IPS-20b (cell line): ENCODE measurements at regions not wholly inside any gene's neighbourhood (a gene's known extent, or its start where the extent isn't known, plus 50 kb on each side); places are given as distances from the start of the nearest gene placed in this dataset.
"Not testable (repeated sequence)": the region's sequence is repeated elsewhere in the genome, so short reads cannot be mapped to it uniquely, and the experiment has no call there.

Experiments
- H3K27ac ChIP-seq: one replicate; pipeline ENCODE4 v1.5.1; 2013; ENCODE audit warnings: low read length
- H3K27me3 ChIP-seq: 2 replicates; pipeline ENCODE4 v1.6.1; 2013; ENCODE audit warnings: mild to moderate bottlenecking, low read length, inconsistent platforms; ENCODE audit not compliant: insufficient read depth
- H3K36me3 ChIP-seq: 2 replicates; pipeline ENCODE4 v1.6.1; 2013; ENCODE audit warnings: low read depth, mild to moderate bottlenecking, inconsistent platforms, low read length, moderate library complexity; ENCODE audit not compliant: insufficient read depth
- H3K4me1 ChIP-seq: 2 replicates; pipeline ENCODE4 v1.6.1; 2013; ENCODE audit warnings: mild to moderate bottlenecking, control low read depth, inconsistent platforms, low read length, moderate library complexity; ENCODE audit not compliant: insufficient read depth
- H3K4me3 ChIP-seq: 2 replicates; pipeline ENCODE4 v1.5.1; 2013; ENCODE audit warnings: mild to moderate bottlenecking, low read length, inconsistent platforms
- H3K9ac ChIP-seq: 2 replicates; pipeline ENCODE4 v1.6.1; 2013; ENCODE audit warnings: low read depth, mild to moderate bottlenecking, inconsistent platforms, low read length, moderate library complexity
- H3K9me3 ChIP-seq: 2 replicates; pipeline ENCODE4 v1.6.1; 2013; ENCODE audit warnings: mild to moderate bottlenecking, low read depth, low read length, inconsistent platforms; ENCODE audit not compliant: insufficient read depth

DNA sequence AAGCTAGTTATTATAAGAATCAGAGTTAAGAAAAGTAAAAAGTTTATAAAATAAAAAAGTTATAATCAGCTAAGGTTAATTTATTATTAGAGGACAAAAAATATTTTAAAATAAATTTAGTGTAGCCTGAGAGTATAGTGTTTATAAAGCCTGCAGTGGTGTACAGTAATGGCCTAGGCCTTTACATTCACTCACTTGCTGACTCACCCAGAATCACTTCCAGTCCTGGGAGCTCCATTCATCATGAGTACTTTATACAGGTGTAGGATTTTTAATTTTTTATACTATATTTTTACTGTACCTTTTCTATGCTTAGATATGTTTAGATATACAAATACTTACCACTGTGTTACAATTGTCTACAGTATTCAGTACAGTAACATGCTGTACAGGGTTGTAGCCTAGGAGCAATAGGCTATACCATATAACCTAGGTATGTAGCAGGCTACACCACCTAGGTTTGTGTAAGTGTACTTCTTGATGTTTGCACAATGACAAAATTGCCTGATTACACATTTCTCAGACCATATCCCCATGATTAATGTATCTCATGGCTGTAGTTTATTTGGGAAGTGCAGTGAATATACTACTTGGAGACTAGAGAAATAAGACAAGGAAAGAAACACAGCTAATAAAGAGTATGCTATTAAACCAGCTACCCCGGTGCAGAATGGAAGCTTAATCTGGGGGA lies 101.9 kb upstream of the GALNT15 start:
- Histone ChIP-seq H3K4me3 (no peak overlapping the region), H3K9me3 (peaks cover 7% of the 10 kb centered on the region; the same call in 1 of the 2 replicates), H3K9ac (no peak overlapping the region), H3K27ac (no peak overlapping the region), H3K27me3 (no peaks in the 10 kb centered on the region), H3K36me3 (no peaks in the 10 kb centered on the region), H3K4me1 (peaks cover 8% of the 10 kb centered on the region; the same call in 1 of the 2 replicates)

DNA sequence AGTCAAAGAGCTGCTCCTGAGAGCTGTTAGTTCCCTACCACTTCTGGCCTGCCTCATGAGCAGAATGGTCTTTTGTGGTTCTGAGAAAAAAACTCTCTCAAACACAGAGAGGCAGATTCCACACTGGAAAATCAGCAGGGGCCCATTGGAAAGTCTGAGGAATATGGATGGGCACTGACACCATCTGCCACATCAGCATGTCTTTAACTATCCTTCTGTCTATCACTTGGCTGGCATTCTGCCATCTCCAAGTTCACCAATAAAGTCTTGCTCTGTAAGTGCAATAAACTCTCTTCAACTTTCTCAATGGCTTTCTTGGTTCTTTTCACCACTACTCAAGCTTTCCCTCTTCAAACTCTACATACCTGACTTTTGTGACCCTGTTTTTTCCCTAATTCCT lies 101.3 kb upstream of the GALNT15 start:
- H3K27ac ChIP-seq = no peak overlapping the region
- no peak overlapping the region for H3K9ac ChIP-seq
- no peaks in the 10 kb centered on the region for H3K27me3 ChIP-seq
- peaks cover 13% of the 10 kb centered on the region; the same call in 1 of the 2 replicates for H3K9me3 ChIP-seq
- no peaks in the 10 kb centered on the region for H3K36me3 ChIP-seq
- no peak overlapping the region for H3K4me3 ChIP-seq
- H3K4me1 ChIP-seq = peaks cover 8% of the 10 kb centered on the region; the same call in 1 of the 2 replicates

DNA sequence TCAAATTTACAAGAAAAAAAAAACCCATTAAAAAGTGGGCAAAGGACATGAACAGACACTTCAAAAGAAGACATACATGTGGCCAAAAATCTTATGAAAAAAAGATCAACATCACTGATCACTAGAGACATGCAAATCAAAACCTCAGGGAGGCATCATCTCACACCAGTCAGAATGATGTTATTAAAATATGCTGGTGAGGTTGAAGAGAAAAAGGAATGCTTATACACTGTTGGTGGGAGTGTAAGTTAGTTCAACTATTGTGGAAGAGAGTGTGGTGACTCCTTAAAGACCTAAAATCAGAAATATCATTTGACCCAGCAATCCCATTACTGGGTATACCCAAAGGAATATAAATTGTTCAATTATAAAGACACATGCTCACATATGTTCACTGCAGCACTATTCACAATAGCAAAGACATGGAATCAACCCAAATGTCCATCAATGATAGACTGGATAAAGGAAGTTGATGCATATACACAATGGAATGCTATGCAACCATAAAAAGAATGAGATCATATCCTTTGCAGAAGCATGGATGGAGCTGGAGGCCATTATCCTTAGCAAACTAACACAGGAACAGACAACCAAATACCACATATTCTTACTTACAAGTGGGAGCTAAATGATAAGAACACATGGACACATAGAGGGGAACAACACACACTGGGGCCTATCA lies 100.3 kb upstream of the GALNT15 start:
- H3K27me3 ChIP-seq, H3K27ac ChIP-seq, H3K9ac ChIP-seq, H3K4me3 ChIP-seq, H3K4me1 ChIP-seq, H3K36me3 ChIP-seq: not testable (repeated sequence)
- peaks cover 19% of the 10 kb centered on the region; the same call in 1 of the 2 replicates for H3K9me3 ChIP-seq

DNA sequence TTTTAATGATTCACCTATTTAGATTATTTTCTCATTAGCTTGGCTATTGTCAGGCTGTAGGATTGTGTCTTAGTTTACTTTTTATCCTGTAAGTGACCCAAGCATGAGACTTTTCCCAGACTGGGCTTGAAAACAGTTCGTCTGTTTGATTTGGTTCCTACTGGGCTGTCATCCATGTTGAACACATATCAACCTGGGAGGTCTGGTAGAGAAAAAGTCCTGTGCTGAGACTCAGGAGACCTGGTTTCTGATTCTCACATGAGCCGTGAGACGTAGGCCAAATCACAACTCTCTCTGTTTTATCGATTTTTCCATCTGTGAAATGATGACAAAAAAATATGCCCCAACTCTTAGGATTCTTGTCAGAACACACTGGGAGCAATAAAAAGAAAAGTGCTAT lies 98.8 kb upstream of the GALNT15 start:
- no peaks in the 10 kb centered on the region for H3K27me3 ChIP-seq
- H3K4me1 ChIP-seq = no peaks in the 10 kb centered on the region
- H3K27ac ChIP-seq = no peak overlapping the region
- H3K9me3 ChIP-seq = peaks cover 33% of the 10 kb centered on the region; the same call in 1 of the 2 replicates
- H3K9ac ChIP-seq = no peak overlapping the region
- no peaks in the 10 kb centered on the region for H3K36me3 ChIP-seq
- H3K4me3 ChIP-seq = no peak overlapping the region

DNA sequence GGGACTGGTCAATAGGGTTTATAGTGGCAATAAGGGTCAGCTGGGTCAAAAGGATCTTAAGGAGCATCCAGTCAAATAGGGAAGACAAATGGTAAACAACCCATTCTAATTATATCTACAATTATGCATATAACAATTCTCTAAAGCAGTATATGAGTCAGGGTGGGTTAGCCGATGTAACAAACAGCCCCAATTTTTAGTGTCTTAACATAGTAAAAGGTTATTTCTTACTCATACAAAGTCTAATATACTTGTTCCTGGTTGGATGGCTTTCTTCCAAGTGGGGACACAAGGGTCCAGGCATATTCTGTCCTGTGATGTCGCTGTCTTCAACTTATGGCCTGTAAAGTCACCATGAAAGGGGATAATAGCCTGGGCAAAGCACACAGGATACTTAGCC lies 97.9 kb upstream of the GALNT15 start:
- H3K36me3 ChIP-seq = no peaks in the 10 kb centered on the region
- no peaks in the 10 kb centered on the region for H3K27me3 ChIP-seq
- no peak overlapping the region for H3K27ac ChIP-seq
- H3K4me3 ChIP-seq = no peak overlapping the region
- no peak overlapping the region for H3K9ac ChIP-seq
- peaks cover 43% of the 10 kb centered on the region for H3K9me3 ChIP-seq
- no peaks in the 10 kb centered on the region for H3K4me1 ChIP-seq

DNA sequence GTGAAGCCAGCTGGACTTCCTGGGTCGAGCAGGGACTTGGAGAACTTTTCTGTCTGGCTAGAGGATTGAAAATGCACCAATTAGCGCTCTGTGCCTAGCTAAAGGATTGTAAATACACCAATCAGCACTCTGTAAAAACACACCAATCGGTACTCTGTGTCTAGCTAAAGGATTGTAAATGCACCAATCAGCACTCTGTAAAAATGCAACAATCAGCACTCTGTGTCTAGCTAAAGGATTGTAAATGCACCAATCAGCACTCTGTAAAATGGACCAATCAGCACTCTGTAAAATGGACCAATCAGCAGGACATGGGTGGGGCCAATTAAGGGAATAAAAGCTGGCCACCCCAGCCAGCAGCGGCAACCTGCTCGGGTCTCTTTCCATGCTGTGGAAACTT lies 97.3 kb upstream of the GALNT15 start:
- not testable (repeated sequence) for H3K4me3 ChIP-seq, H3K36me3 ChIP-seq, H3K27me3 ChIP-seq, H3K4me1 ChIP-seq, H3K9ac ChIP-seq, H3K27ac ChIP-seq
- peaks cover 48% of the 10 kb centered on the region for H3K9me3 ChIP-seq

DNA sequence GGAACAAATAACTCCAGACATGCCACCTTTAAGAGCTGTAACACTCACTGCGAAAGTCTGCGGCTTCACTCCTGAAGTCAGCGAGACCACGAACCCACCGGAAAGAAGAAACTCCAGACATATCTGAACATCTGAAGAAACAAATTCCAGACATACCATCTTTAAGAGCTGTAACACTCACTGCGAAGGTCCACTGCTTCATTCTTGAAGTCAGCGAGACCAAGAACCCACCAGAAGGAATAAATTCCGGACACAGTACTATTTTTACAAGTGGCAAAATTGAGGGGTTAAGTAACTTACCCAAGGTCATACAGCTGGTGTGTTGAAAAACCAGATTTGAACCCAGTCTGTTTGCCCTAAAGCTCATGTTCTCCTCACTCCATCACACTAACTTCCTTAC lies 96.8 kb upstream of the GALNT15 start:
- not testable (repeated sequence) for H3K27ac ChIP-seq, H3K27me3 ChIP-seq, H3K36me3 ChIP-seq, H3K4me1 ChIP-seq, H3K4me3 ChIP-seq, H3K9ac ChIP-seq
- peaks cover 54% of the 10 kb centered on the region for H3K9me3 ChIP-seq

DNA sequence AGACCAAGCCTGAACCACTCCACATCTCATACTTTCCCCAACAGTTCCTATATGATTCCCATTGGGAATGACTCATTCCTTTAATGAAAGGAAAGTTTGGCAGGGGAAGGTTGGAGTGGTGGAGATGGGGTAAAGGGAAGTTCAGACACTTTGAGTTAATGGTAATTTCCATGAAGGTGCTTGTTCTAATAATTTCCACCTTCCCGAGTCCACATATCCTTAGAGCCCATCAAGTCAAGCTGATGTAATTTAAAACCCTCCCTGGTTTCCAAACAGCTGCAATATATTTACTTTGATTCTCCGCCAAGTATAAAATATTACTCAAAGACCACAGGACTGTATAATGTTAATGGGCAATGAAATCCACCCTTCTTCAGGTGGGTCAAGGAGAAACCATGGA lies 95.0 kb upstream of the GALNT15 start:
- H3K4me3 ChIP-seq = no peak overlapping the region
- peaks cover 60% of the 10 kb centered on the region for H3K9me3 ChIP-seq
- H3K27ac ChIP-seq = no peak overlapping the region
- H3K36me3 ChIP-seq = no peaks in the 10 kb centered on the region
- no peak overlapping the region for H3K9ac ChIP-seq
- no peaks in the 10 kb centered on the region for H3K27me3 ChIP-seq
- H3K4me1 ChIP-seq = no peaks in the 10 kb centered on the region

DNA sequence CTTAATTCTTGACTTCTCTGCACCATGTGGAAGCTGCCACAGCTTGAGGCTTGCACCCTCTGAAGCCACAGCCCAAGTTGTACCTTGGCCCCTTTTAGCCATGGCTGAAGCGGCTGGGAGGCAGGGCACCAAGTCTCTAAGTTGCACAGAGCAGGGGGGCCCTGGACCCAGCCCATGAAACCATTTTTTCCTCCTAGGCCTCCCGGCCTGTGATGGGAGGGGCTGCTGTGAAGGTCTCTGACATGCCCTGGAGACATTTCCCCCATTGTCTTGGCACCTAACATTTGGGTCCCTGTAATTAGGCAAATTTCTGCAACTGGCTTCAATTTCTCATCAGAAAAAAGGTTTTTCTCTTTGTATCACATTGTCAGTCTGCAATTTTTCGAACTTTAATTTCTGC lies 92.8 kb upstream of the GALNT15 start:
- H3K36me3 ChIP-seq = no peaks in the 10 kb centered on the region
- H3K27me3 ChIP-seq = no peaks in the 10 kb centered on the region
- H3K9me3 ChIP-seq = peaks cover 57% of the 10 kb centered on the region
- no peak overlapping the region for H3K4me3 ChIP-seq
- no peak overlapping the region for H3K27ac ChIP-seq
- H3K4me1 ChIP-seq = no peaks in the 10 kb centered on the region
- H3K9ac ChIP-seq = no peak overlapping the region

DNA sequence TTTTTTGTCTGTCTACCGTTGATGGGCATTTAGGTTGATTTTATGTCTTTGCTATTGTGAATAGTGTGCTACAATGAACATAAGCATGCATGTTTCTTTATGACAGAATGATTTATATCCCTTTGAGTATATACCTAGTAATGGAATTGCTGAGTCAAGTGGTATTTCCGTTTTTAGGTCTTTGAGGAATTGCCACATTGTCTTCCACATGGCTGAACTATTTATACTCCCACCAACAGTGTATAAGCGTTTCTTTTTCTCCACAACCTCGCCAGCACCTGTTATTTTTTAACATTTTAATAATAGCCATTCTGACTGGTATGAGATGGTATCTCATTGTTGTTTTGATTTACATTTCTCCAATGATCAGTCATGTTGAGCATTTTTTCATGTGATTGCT lies 89.6 kb upstream of the GALNT15 start:
- H3K27me3 ChIP-seq = no peaks in the 10 kb centered on the region
- no peak overlapping the region for H3K27ac ChIP-seq
- no peak overlapping the region for H3K4me3 ChIP-seq
- no peak overlapping the region for H3K9ac ChIP-seq
- no peaks in the 10 kb centered on the region for H3K36me3 ChIP-seq
- no peaks in the 10 kb centered on the region for H3K4me1 ChIP-seq
- peaks cover 34% of the 10 kb centered on the region for H3K9me3 ChIP-seq

DNA sequence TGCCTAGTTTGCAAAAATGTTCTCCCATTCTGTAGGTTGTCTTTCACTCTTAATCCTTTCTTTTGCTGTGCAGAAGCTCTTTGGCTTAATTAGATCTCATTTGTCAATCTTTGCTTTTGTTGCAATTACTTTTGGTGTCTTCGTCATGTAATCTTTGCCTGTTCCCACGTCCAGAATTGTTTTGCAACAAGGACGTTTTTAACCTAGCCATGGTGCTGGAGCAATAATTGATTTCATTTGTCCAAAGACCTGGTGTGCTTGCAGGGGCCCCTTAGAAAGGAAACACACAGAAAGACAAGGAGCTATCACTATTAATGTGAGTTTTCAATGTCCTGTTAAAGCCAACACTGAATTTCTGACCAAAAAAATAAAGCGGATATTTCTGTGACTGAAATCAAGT lies 89.1 kb upstream of the GALNT15 start:
- H3K4me3 ChIP-seq = no peak overlapping the region

DNA sequence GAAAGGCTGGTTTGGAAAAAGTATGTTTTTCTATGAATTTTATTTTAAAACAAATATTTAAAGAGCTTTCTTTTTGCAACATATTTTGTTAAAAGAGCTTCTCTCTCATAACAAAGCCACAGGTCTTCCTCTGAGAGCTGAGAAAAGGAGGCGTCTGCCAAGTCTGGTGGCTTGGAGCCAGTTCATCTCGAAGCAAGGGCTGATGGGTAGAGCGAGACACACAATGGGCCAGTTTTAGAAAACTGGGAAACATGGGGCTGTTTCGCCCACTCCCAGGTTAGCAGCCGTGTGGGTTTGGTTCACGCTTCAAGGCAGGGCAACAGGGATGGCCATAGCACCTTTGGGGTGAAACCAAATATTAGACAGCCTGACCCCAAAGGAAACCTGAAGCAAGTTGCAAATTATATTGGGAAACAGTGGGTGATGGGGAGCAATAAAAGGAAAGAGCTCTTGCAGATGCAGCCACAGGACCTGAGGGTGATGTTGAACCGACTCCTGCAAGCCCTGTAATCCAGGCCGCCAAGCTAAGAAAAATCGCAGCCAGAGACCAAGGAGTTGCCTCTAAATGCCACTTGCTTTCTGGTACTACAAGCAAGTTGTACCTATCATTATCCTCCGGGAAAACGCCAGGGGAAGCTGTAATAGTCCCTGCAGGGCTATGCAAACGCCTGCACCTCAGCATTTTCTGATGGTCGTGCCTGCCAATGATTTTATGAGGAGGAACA lies 88.4 kb upstream of the GALNT15 start:
- Histone ChIP-seq H3K27me3 (no peaks in the 10 kb centered on the region), H3K9ac (no peak overlapping the region), H3K4me3 (no peak overlapping the region), H3K36me3 (no peaks in the 10 kb centered on the region), H3K9me3 (peaks cover 23% of the 10 kb centered on the region), H3K27ac (no peak overlapping the region), H3K4me1 (no peaks in the 10 kb centered on the region)

More for the DNA sequence above, 89.1 kb upstream of the GALNT15 start:
- Histone ChIP-seq H3K4me1 (no peaks in the 10 kb centered on the region), H3K27me3 (no peaks in the 10 kb centered on the region), H3K9me3 (peaks cover 29% of the 10 kb centered on the region), H3K27ac (no peak overlapping the region), H3K36me3 (no peaks in the 10 kb centered on the region), H3K9ac (no peak overlapping the region)
